A673 (cell line): ENCODE measurements at regions not wholly inside any gene's neighbourhood (a gene's known extent, or its start where the extent isn't known, plus 50 kb on each side); places are given as distances from the start of the nearest gene placed in this dataset.
"Not testable (repeated sequence)": the region's sequence is repeated elsewhere in the genome, so short reads cannot be mapped to it uniquely, and the experiment has no call there.

Experiments
- BruUV-seq: library from RNA; stranded (reverse); fragments of 400-500 nt; replicated peaks from 2 replicates; lab custom pipeline; 2021; lab: Mats Ljungman, UMichigan
- CTCF ChIA-PET: fragments of 300-600 bp; sonication (Branson Sonifier 250); formaldehyde crosslinking; loops from one replicate; lab custom pipeline; 2022; ENCODE audit warnings: antibody characterized with exemption; lab: Charles Lee
- POLR2A ChIA-PET: fragments of 300-600 bp; sonication (Branson Sonifier 250); formaldehyde crosslinking; loops from one replicate; lab custom pipeline; 2022; ENCODE audit warnings: antibody characterized with exemption; ENCODE audit not compliant: low non-redundant PET; lab: Charles Lee
- DNase-seq: peaks from one replicate; pipeline ENCODE4 v3.0.0-alpha.2; 2015; ENCODE audit warnings: low spot score
- H3K27ac ChIP-seq: fragments of 200-600 bp; sonication (generic); 2 replicates; pipeline ENCODE4 v1.5.1; 2016; ENCODE audit warnings: mixed run types, low read depth, mild to moderate bottlenecking, mixed read lengths, antibody characterized with exemption, low read length; ENCODE audit not compliant: poor library complexity, severe bottlenecking
- H3K27me3 ChIP-seq: fragments of 200-600 bp; sonication (generic); replicated peaks from 2 replicates; pipeline ENCODE4 v1.6.1; 2017; ENCODE audit warnings: mixed run types, low read depth, mild to moderate bottlenecking, mixed read lengths, antibody characterized with exemption, low read length; ENCODE audit not compliant: insufficient read depth, poor library complexity
- H3K36me3 ChIP-seq: fragments of 200-600 bp; sonication (generic); 2 replicates; pipeline ENCODE4 v1.6.1; 2016; ENCODE audit warnings: mixed run types, mild to moderate bottlenecking, mixed read lengths, antibody characterized with exemption, low read length; ENCODE audit not compliant: insufficient read depth, poor library complexity, severe bottlenecking
- H3K4me1 ChIP-seq: fragments of 200-600 bp; sonication (generic); 2 replicates; pipeline ENCODE4 v1.6.1; 2017; ENCODE audit warnings: mixed run types, mild to moderate bottlenecking, mixed read lengths, antibody characterized with exemption, low read length; ENCODE audit not compliant: insufficient read depth, poor library complexity, severe bottlenecking
- H3K4me3 ChIP-seq: fragments of 200-600 bp; sonication (generic); 2 replicates; pipeline ENCODE4 v1.5.1; 2016; ENCODE audit warnings: low read depth, mixed run types, mild to moderate bottlenecking, mixed read lengths, low read length; ENCODE audit not compliant: poor library complexity, severe bottlenecking
- H3K9me3 ChIP-seq: fragments of 200-600 bp; sonication (generic); 2 replicates; pipeline ENCODE4 v1.6.1; 2016; ENCODE audit warnings: mixed run types, low read depth, mild to moderate bottlenecking, mixed read lengths, antibody characterized with exemption, low read length; ENCODE audit not compliant: poor library complexity, severe bottlenecking
- CTCF ChIP-seq: fragments of 300-800, 200-600 bp; sonication (generic); conservative IDR thresholded peaks from 2 replicates; pipeline ENCODE4 v1.5.1; 2017; ENCODE audit warnings: low read depth, mild to moderate bottlenecking, antibody characterized with exemption, low read length, moderate library complexity, mixed read lengths
- EZH2 ChIP-seq: fragments of 200-600 bp; sonication (generic); IDR thresholded peaks from 2 replicates; pipeline ENCODE4 v1.6.1; 2017; ENCODE audit warnings: borderline replicate concordance, low read depth, mild to moderate bottlenecking, mixed read lengths, antibody characterized with exemption, low read length; ENCODE audit not compliant: poor library complexity, severe bottlenecking
- intact Hi-C: fragments of 100-400 bp; cut with micrococcal nuclease; formaldehyde crosslinking; loops from one replicate; pipeline ENCODE4 v1.10.0; 2022; ENCODE audit not compliant: unreplicated experiment

GRCh38 chr6:17210683-17211082 is 70.5 kb upstream of the RBM24 start:
- BruUV-seq = no TSS peak
- CTCF ChIA-PET = no interaction called here
- no peak overlapping the region for H3K4me3 ChIP-seq
- no peaks in the 10 kb centered on the region for H3K27me3 ChIP-seq
- intact Hi-C loops = no loop called here
- H3K36me3 ChIP-seq = no peaks in the 10 kb centered on the region
- no peak for TF ChIP-seq CTCF
- H3K27ac ChIP-seq = no peak overlapping the region
- no peaks in the 10 kb centered on the region for H3K9me3 ChIP-seq
- H3K4me1 ChIP-seq = no peaks in the 10 kb centered on the region
- POLR2A ChIA-PET = no interaction called here
- no peak for DNase-seq

- Histone ChIP-seq H3K27ac (no peak overlapping the region), H3K4me1 (no peaks in the 10 kb centered on the region), H3K27me3 (no peaks in the 10 kb centered on the region), H3K36me3 (no peaks in the 10 kb centered on the region), H3K9me3 (no peaks in the 10 kb centered on the region), H3K4me3 (no peak overlapping the region)
- intact Hi-C loops = no loop called here
- POLR2A ChIA-PET = no interaction called here
- CTCF ChIA-PET = no interaction called here
- no peak for DNase-seq
- TF ChIP-seq CTCF (no peak), EZH2 (no peak)
- no TSS peak for BruUV-seq
Observed at GRCh38 chr6:17211101-17211500, 70.1 kb upstream of the RBM24 start.

GRCh38 chr6:17212546-17213371 is 68.4 kb upstream of the RBM24 start:
- POLR2A ChIA-PET = no interaction called here
- intact Hi-C loops = no loop called here

GRCh38 chr6:17214106-17214505 is 67.1 kb upstream of the RBM24 start:
- intact Hi-C loops = no loop called here
- POLR2A ChIA-PET = no interaction called here
- DNase-seq = no peak
- Histone ChIP-seq H3K36me3 (no peaks in the 10 kb centered on the region), H3K9me3 (no peaks in the 10 kb centered on the region), H3K4me3 (no peak overlapping the region), H3K4me1 (no peaks in the 10 kb centered on the region), H3K27me3 (no peaks in the 10 kb centered on the region), H3K27ac (no peak overlapping the region)
- CTCF ChIA-PET = no interaction called here
- no TSS peak for BruUV-seq
- no peak for TF ChIP-seq EZH2
- no peak for TF ChIP-seq CTCF

More at GRCh38 chr6:17212546-17213371, 68.4 kb upstream of the RBM24 start:
- Histone ChIP-seq H3K4me1 (no peaks in the 10 kb centered on the region), H3K9me3 (no peaks in the 10 kb centered on the region), H3K27ac (no peak overlapping the region), H3K27me3 (no peaks in the 10 kb centered on the region), H3K36me3 (no peaks in the 10 kb centered on the region), H3K4me3 (no peak overlapping the region)
- BruUV-seq = no TSS peak
- DNase-seq = no peak
- CTCF ChIA-PET = no interaction called here
- TF ChIP-seq EZH2 = no peak

GRCh38 chr6:17216972-17217371 is 64.2 kb upstream of the RBM24 start:
- H3K27me3 ChIP-seq, H3K9me3 ChIP-seq, BruUV-seq, POLR2A ChIA-PET, H3K4me1 ChIP-seq, H3K4me3 ChIP-seq, CTCF ChIA-PET, H3K27ac ChIP-seq, intact Hi-C loops, DNase-seq, H3K36me3 ChIP-seq: not testable (repeated sequence)
